ENCODE measurements at regions not wholly inside any gene's neighbourhood (a gene's known extent, or its start where the extent isn't known, plus 50 kb on each side); places are given as distances from the start of the nearest gene placed in this dataset.

- H3K27me3 ChIP-seq (ENCODE audit: insufficient read depth, low read depth, low read length): no peaks in the 10 kb centered on the region
- no peak overlapping the region for H3K4me3 ChIP-seq (ENCODE audit: low read length)
- H4K20me1 ChIP-seq (ENCODE audit: insufficient read depth): no peaks in the 10 kb centered on the region
- no peaks in the 10 kb centered on the region for H3K79me2 ChIP-seq (replicated peaks; ENCODE audit: insufficient read depth, low read length)
- no peak overlapping the region for H3K9ac ChIP-seq (ENCODE audit: low read length)
- no peak overlapping the region for H3K27ac ChIP-seq (ENCODE audit: low read length)
- TF ChIP-seq CTCF (IDR thresholded peaks at IDR 0.05; ENCODE audit: poor library complexity, severe bottlenecking) (no peak), TAF1 (IDR thresholded peaks at IDR 0.05; ENCODE audit: low read depth) (no peak), EP300 (conservative IDR thresholded peaks at IDR 0.05; ENCODE audit: poor library complexity, severe bottlenecking) (no peak), MXI1 (conservative IDR thresholded peaks at IDR 0.05; ENCODE audit: poor library complexity, severe bottlenecking) (no peak), SMC3 (conservative IDR thresholded peaks at IDR 0.05; ENCODE audit: poor library complexity) (no peak), EZH2 (IDR thresholded peaks at IDR 0.05; ENCODE audit: borderline replicate concordance, insufficient read depth, low read length, poor library complexity, severe bottlenecking) (no peak)
- H2AFZ ChIP-seq (ENCODE audit: low read depth, low read length): no peak overlapping the region
- no peaks in the 10 kb centered on the region for H3K36me3 ChIP-seq (ENCODE audit: insufficient read depth, low read length)
- H3K9me2 ChIP-seq (ENCODE audit: insufficient read depth, low read length): no peaks in the 10 kb centered on the region
- no peaks in the 10 kb centered on the region for H3F3A ChIP-seq (ENCODE audit: insufficient read depth, low read length, poor library complexity, severe bottlenecking)
- H3K9me3 ChIP-seq (ENCODE audit: low read length): no peaks in the 10 kb centered on the region
- H3K4me2 ChIP-seq (ENCODE audit: low read length): no peak overlapping the region
Measured at GRCh38 chr1:244236721-244237120, 185.6 kb downstream of the ZBTB18 start.

GRCh38 chr1:244237445-244237844 lies 186.4 kb downstream of the ZBTB18 start:
- H3K4me3 ChIP-seq (ENCODE audit: low read length): no peak overlapping the region
- H3K4me2 ChIP-seq (ENCODE audit: low read length): no peak overlapping the region
- no peaks in the 10 kb centered on the region for H3F3A ChIP-seq (ENCODE audit: insufficient read depth, low read length, poor library complexity, severe bottlenecking)
- no peaks in the 10 kb centered on the region for H3K36me3 ChIP-seq (ENCODE audit: insufficient read depth, low read length)
- no peaks in the 10 kb centered on the region for H3K9me2 ChIP-seq (ENCODE audit: insufficient read depth, low read length)
- H3K27ac ChIP-seq (ENCODE audit: low read length): no peak overlapping the region
- H3K27me3 ChIP-seq (ENCODE audit: insufficient read depth, low read depth, low read length): no peaks in the 10 kb centered on the region
- no peaks in the 10 kb centered on the region for H4K20me1 ChIP-seq (ENCODE audit: insufficient read depth)
- H3K79me2 ChIP-seq (replicated peaks; ENCODE audit: insufficient read depth, low read length): no peaks in the 10 kb centered on the region
- H3K9ac ChIP-seq (ENCODE audit: low read length): no peak overlapping the region
- TF ChIP-seq MXI1 (conservative IDR thresholded peaks at IDR 0.05; ENCODE audit: poor library complexity, severe bottlenecking): no peak
- no peaks in the 10 kb centered on the region for H3K9me3 ChIP-seq (ENCODE audit: low read length)
- H2AFZ ChIP-seq (ENCODE audit: low read depth, low read length): no peak overlapping the region

- H3K36me3 ChIP-seq (ENCODE audit: insufficient read depth, low read length): no peaks in the 10 kb centered on the region
- no peak overlapping the region for H3K9ac ChIP-seq (ENCODE audit: low read length)
- H3K9me2 ChIP-seq (ENCODE audit: insufficient read depth, low read length): no peaks in the 10 kb centered on the region
- no peak overlapping the region for H3K4me2 ChIP-seq (ENCODE audit: low read length)
- H3K9me3 ChIP-seq (ENCODE audit: low read length): no peaks in the 10 kb centered on the region
- no peaks in the 10 kb centered on the region for H3K27me3 ChIP-seq (ENCODE audit: insufficient read depth, low read depth, low read length)
- H3F3A ChIP-seq (ENCODE audit: insufficient read depth, low read length, poor library complexity, severe bottlenecking): no peaks in the 10 kb centered on the region
- H3K79me2 ChIP-seq (replicated peaks; ENCODE audit: insufficient read depth, low read length): no peaks in the 10 kb centered on the region
- H2AFZ ChIP-seq (ENCODE audit: low read depth, low read length): no peak overlapping the region
- TF ChIP-seq EP300 (conservative IDR thresholded peaks at IDR 0.05; ENCODE audit: poor library complexity, severe bottlenecking) (no peak), RAD21 (conservative IDR thresholded peaks at IDR 0.05) (no peak), POLR2AphosphoS5 (IDR thresholded peaks at IDR 0.05) (no peak), MXI1 (conservative IDR thresholded peaks at IDR 0.05; ENCODE audit: poor library complexity, severe bottlenecking) (no peak)
- H4K20me1 ChIP-seq (ENCODE audit: insufficient read depth): no peaks in the 10 kb centered on the region
- no peak overlapping the region for H3K4me3 ChIP-seq (ENCODE audit: low read length)
- H3K27ac ChIP-seq (ENCODE audit: low read length): no peak overlapping the region
Measured at GRCh38 chr1:244239261-244239770, 188.2 kb downstream of the ZBTB18 start.

GRCh38 chr1:244241438-244241837 lies 190.4 kb downstream of the ZBTB18 start:
- no peak overlapping the region for H3K4me3 ChIP-seq (ENCODE audit: low read length)
- H4K20me1 ChIP-seq (ENCODE audit: insufficient read depth): no peaks in the 10 kb centered on the region
- H3K9me3 ChIP-seq (ENCODE audit: low read length): no peaks in the 10 kb centered on the region
- H3K79me2 ChIP-seq (replicated peaks; ENCODE audit: insufficient read depth, low read length): no peaks in the 10 kb centered on the region
- H2AFZ ChIP-seq (ENCODE audit: low read depth, low read length): no peak overlapping the region
- TF ChIP-seq RAD21 (conservative IDR thresholded peaks at IDR 0.05) (no peak), SMC3 (conservative IDR thresholded peaks at IDR 0.05; ENCODE audit: poor library complexity) (no peak)
- H3F3A ChIP-seq (ENCODE audit: insufficient read depth, low read length, poor library complexity, severe bottlenecking): no peaks in the 10 kb centered on the region
- H3K4me2 ChIP-seq (ENCODE audit: low read length): no peak overlapping the region
- H3K27ac ChIP-seq (ENCODE audit: low read length): no peak overlapping the region
- H3K27me3 ChIP-seq (ENCODE audit: insufficient read depth, low read depth, low read length): no peaks in the 10 kb centered on the region
- H3K9ac ChIP-seq (ENCODE audit: low read length): no peak overlapping the region
- no peaks in the 10 kb centered on the region for H3K9me2 ChIP-seq (ENCODE audit: insufficient read depth, low read length)
- no peaks in the 10 kb centered on the region for H3K36me3 ChIP-seq (ENCODE audit: insufficient read depth, low read length)
